ENCODE measurements at regions not wholly inside any gene's neighbourhood (a gene's known extent, or its start where the extent isn't known, plus 50 kb on each side); places are given as distances from the start of the nearest gene placed in this dataset.

DNA sequence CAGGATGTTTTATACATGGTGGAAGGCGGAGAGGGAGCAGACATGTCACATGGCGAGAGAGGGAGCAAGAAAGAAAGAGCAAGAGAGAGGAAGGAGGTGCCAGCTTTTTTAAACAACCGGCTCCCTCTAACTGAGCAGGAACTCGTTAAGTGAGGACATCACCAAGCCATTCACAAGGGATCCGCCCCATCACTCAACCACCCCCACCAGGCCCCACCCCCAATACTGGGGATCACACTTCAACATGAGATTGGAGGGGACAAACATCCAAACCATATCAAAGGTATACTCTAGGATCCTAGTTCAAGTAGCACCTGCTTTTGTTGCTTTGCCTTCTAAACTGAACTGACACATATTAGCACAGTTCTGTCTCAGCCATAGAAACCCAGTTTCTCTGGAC is 141.9 kb upstream of the KLF14 start:
- in situ Hi-C loops (cut with MboI; ENCODE audit: low pct_unique_long_range_greater_than_20kb, low sequenced_read_pairs): no loop called here

DNA sequence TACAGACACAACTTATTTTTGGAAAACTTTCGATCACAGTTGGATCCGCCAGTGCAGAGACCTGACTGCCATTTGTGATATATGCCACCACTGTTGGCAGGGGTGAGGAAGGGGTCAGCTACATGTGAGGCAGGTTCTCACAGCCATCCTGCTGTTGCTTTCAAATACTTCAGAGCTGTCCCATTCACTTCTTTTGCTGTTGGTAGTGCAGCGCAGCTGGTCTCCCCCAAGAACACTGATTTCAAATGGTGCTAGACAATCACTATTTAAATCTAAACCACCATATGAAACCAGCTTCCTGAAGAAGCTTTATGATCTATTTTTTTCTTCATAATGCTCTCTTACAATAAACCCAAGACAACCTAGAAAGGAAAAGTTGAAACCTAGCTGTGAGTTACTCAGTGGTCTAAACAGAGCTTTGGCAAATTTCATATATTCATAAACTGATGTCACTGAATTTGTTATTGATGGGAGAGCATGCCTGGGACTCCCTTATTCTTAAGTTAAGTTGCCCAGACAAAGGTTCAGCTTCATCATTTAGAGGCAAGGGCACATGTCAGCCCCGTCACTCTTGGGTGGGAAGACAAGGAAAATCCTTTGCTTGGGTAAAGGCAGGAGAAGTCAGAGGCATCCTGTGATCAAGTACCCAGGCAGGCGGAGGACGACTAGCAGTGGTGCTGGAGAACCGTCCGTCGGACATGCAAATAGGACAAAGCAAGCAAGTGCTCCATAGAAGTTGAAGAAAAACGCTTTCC is 143.4 kb upstream of the KLF14 start:
- in situ Hi-C loops (cut with MboI; ENCODE audit: low pct_unique_long_range_greater_than_20kb, low sequenced_read_pairs): no loop called here
- DNase-seq: no peak

More for the DNA sequence above, 141.9 kb upstream of the KLF14 start:
- DNase-seq: no peak

- in situ Hi-C loops (cut with MboI; ENCODE audit: low pct_unique_long_range_greater_than_20kb, low sequenced_read_pairs): no loop called here
- no peak for DNase-seq
Measured at GRCh38 chr7:130877991-130878305, 143.9 kb upstream of the KLF14 start.

DNA sequence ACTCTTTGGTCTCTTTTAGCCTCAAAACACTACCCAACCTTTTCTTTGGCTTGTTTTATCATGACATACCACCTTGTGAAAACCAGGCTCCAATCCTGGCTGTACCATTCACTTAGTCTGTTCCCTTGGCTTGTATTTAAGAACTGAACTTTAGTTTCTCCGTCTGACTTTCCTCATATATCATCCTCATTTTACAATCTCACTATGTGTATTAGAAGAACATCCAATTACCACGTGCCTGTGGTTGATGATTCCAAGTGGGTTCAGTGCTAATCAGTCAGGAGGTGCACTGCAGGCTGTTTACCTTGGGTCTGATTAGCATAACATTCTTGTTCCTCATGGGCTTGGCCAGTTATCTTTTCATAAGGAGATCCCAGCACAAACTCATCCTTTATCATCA is 144.8 kb upstream of the KLF14 start:
- DNase-seq: no peak

DNA sequence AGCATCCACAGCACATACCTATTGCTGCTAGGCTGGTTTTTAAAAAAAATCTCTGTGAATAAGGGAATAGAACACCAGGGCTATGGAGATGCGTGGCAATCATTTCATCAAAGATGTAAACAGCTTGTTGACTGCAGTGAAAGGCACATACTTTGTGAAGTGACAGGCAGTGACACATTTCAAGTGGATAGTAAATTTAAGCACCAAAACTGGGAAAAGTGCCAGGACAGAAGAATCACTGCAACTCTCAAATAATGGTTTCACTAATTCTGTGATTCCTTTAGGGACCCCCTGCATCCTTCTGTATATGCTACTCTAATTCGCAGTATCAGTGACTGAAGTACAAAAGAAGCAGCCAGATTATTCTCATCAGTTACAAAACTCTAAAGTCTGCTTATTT is 145.2 kb upstream of the KLF14 start:
- DNase-seq: no peak
- in situ Hi-C loops (cut with MboI; ENCODE audit: low pct_unique_long_range_greater_than_20kb, low sequenced_read_pairs): no loop called here

More for the DNA sequence above, 144.8 kb upstream of the KLF14 start:
- in situ Hi-C loops (cut with MboI; ENCODE audit: low pct_unique_long_range_greater_than_20kb, low sequenced_read_pairs): no loop called here

DNA sequence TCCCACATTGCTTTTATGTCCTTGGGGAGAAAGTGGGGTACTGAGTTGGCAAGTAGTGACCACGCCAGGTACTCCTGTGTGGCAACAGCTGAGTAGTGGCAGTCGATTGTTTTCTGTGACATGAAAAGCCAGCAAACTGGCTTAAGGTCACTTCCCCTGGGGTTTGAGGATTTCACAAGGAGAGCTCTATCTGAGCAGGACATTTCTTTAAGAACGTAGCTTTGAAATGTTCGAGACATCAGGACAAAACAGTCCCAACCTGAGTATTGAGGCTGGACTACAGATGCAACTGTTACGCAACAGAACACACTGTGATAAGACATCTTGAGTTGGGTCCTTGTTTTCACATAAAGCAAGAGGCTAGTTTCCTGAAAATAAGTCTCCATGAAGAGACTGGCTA is 146.7 kb upstream of the KLF14 start:
- DNase-seq: no peak
- in situ Hi-C loops (cut with MboI; ENCODE audit: low pct_unique_long_range_greater_than_20kb, low sequenced_read_pairs): no loop called here

DNA sequence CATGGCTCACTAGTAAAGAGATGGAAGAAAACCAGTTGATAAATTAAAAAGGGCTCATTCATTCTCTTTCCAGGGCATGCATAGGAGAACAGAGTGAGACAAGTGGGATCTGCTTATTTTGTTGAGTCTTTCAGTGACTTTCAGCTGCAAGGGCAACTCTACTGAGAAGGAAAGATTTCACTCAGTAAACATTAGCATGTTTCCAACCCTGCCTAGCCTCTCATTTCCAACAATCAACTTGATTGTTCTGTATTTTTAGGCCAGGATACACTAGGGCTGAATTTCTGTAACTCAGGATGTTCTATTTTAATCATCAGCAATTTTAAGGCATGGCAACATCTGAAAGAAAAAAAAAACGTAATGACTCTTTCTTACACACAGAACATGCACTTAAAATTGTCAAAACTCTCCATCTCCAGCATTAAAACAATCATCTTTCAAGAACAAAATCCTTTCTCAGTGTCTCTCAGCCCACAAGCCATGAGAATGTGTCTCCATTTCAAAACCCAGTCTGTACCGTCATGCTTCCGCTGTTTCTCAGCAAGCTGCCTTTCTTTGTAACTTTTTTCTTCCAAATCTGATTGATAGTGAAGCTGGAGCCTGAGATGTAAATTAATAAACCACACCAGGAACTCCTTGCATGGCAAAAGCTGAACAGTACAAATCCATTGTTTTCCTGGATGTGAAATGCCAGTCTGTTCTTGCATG is 147.2 kb upstream of the KLF14 start:
- no peak for DNase-seq
- in situ Hi-C loops (cut with MboI; ENCODE audit: low pct_unique_long_range_greater_than_20kb, low sequenced_read_pairs): no loop called here

DNA sequence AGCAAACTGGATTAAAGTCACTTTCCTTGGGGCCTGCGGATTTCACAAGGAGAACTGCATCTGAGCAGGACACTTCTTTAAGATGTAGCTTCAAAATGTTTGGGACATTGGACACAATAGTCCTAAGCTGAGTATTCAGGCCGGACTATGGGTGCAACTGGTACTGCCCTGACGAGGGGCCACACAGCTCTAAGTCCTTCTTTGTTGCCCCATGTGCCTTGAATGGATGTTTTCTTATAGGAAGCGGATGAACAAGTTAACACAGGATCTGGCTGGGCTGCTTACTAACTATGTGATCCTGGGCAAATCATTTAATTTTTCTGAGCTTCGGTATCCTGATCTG is 147.8 kb upstream of the KLF14 start:
- DNase-seq: no peak
- in situ Hi-C loops (cut with MboI; ENCODE audit: low pct_unique_long_range_greater_than_20kb, low sequenced_read_pairs): no loop called here

DNA sequence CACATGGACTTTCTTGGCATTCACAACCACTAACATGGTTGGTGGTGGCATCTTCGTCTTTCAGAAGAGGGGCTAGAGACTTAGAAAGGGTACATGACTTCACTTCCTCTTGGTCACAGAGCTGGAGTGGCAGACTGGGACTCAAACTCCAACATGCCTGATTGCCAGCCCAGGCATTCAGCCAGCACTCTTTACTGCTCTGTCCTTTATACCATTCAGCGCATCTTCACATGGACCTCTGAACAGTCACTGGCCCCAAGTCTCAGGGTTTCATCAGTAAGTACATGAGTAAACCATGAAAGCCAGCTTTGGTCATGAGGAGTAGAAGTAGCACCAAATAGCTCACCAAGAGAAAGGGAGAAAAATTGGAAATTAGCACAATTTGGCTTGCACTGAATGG is 148.4 kb upstream of the KLF14 start:
- no peak for DNase-seq

GRCh38 chr7:130883928-130884327 is 149.9 kb upstream of the KLF14 start:
- in situ Hi-C loops (cut with MboI; ENCODE audit: low pct_unique_long_range_greater_than_20kb, low sequenced_read_pairs): no loop called here
- DNase-seq: no peak

More for the DNA sequence above, 148.4 kb upstream of the KLF14 start:
- in situ Hi-C loops (cut with MboI; ENCODE audit: low pct_unique_long_range_greater_than_20kb, low sequenced_read_pairs): no loop called here

GRCh38 chr7:130884437-130885417 is 150.7 kb upstream of the KLF14 start:
- in situ Hi-C loops (cut with MboI; ENCODE audit: low pct_unique_long_range_greater_than_20kb, low sequenced_read_pairs): no loop called here
- no peak for DNase-seq

DNA sequence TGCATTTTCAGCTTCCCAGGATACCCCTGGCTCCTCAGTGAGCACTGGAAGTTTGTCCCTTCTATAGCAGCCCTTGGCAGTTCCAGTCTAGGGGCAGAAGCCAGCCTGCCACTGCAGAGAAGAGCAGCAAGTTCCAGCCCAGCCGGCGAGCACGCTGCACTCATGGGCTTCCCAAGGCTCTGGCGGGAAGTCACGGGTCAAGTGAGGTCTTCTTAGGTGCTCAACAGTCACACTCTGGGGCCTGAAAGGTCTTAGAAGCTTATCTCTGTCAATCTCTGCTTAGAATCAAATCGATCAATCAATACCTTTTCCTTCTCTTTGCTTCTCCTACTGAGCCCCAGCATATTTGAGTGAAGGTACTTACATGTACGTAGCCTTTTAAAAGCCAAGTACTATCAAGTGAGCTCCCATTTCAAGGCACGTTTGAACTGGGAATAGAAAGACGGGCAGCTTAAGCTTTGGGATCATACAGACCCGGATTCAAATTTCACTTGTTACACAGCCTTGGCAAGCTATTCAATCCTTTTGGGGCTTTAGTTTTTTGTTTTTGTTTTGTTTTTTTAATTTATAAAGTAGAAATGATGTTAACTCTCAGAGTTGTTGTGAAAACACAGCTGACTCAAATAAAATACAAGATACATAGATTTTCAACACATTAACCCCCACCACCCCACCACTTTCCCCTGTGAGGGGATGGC is 152.6 kb upstream of the KLF14 start:
- DNase-seq: no peak
- in situ Hi-C loops (cut with MboI; ENCODE audit: low pct_unique_long_range_greater_than_20kb, low sequenced_read_pairs): no loop called here

GRCh38 chr7:130887182-130887956 is 153.4 kb upstream of the KLF14 start:
- no peak for DNase-seq
- in situ Hi-C loops (cut with MboI; ENCODE audit: low pct_unique_long_range_greater_than_20kb, low sequenced_read_pairs): no loop called here

- in situ Hi-C loops (cut with MboI; ENCODE audit: low pct_unique_long_range_greater_than_20kb, low sequenced_read_pairs): no loop called here
- no peak for DNase-seq
Measured at GRCh38 chr7:130887957-130888371, 154.0 kb upstream of the KLF14 start.

DNA sequence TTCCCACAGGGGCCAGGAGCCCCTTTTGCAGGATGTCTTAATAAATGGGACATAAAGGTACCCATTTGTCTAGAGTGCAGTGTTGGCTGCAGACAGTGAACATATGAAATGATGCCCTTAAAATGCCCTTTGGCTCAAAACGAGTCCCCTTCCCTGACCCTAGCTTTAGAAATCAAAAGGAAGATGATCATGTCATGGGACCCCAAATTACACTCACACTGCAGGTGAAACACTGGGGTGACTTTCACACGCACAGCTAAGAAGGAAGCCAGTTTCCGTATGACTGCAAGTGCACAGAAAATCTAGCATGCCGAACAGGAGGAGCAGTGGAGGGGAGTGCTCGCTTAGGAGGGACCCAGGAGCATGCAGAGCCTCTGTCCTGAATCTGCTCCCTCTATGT is 154.5 kb upstream of the KLF14 start:
- in situ Hi-C loops (cut with MboI; ENCODE audit: low pct_unique_long_range_greater_than_20kb, low sequenced_read_pairs): no loop called here
- no peak for DNase-seq

DNA sequence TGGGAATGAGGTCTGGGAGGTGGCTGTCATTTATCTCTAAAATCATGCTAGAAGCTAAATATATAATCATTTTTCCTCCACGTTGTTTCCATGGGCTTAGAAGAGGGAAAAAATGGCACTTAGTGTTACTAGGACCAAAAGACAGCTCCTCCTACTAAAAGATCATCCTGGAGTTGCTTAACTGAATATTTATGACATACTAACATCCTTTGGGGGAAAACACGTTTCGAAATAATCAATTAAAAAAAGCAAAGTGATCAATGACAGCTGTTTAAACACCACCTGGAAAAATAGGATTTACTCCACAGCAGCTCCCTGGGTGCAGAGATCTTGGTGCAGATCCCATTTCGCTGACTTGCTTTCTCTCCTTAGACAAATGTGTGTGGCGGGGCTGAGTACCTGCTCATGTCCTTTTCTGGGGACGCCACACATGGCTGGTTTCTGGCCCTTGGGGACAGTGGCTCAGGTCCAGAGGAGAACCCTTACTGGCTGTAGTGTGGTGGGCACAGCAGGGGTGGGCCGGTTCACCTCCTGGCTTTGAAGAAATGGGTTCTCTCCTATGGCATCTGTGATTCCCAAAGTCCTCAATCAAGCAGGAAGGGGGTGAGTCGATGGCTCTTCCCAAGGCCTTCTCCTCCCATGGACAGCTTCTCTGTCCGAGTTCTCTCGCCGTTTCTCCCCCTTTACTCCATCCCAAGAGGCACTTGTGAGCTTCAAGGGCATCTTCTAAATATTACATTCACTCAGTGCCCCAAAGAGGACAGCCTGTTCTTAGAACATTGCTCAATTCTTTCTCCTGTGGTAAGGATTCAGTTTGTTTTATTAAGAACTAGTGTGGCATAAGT is 156.4 kb upstream of the KLF14 start:
- DNase-seq: no peak
- in situ Hi-C loops (cut with MboI; ENCODE audit: low pct_unique_long_range_greater_than_20kb, low sequenced_read_pairs): no loop called here

GRCh38 chr7:130891254-130892094 is 157.5 kb upstream of the KLF14 start:
- no peak for DNase-seq

More at GRCh38 chr7:130891254-130892094, 157.5 kb upstream of the KLF14 start:
- in situ Hi-C loops (cut with MboI; ENCODE audit: low pct_unique_long_range_greater_than_20kb, low sequenced_read_pairs): no loop called here
